ENCODE measurements at regions not wholly inside any gene's neighbourhood (a gene's known extent, or its start where the extent isn't known, plus 50 kb on each side); places are given as distances from the start of the nearest gene placed in this dataset.

GRCh38 chrY:7326296-7327246, 415.0 kb upstream of the AMELY start:
- ChIA-PET CTCF (ENCODE audit: partially characterized antibody) (interaction anchor here (0.6 kb wide), 1 partner anchor 43 kb away, joined by 3 read pairs; no protein-coding TSS in a partner anchor), POLR2A (ENCODE audit: partially characterized antibody) (no interaction called here)
- no peak for FAIRE-seq
- Histone ChIP-seq H3K9me3 (ENCODE audit: insufficient read depth in 2 of 2, low read depth in 1 of 2, low read length in 1 of 2) (no peaks in the 10 kb centered on the region), H3K4me3 (ENCODE audit: extremely low read depth in 1 of 4, insufficient read depth in 2 of 4, low read depth in 3 of 4, low read length in 4 of 4) (no peak overlapping the region), H2AK5ac (ENCODE audit: low read depth, low read length) (no peak overlapping the region), H3K56ac (replicated peaks; ENCODE audit: insufficient read length, low read depth, low read length) (no peak overlapping the region), H4K5ac (ENCODE audit: insufficient read length, low read depth, low read length) (no peak overlapping the region), H4K20me1 (replicated peaks in 1 of 2; ENCODE audit: control insufficient read depth in 1 of 2, insufficient read depth in 2 of 2, low read length in 2 of 2) (peaks cover 0 to 3% of the 10 kb centered on the region in 2 experiments), H4K91ac (replicated peaks; ENCODE audit: insufficient read length, low read length) (no peak overlapping the region), H3K23ac (ENCODE audit: insufficient read length) (no peak overlapping the region), H4K8ac (ENCODE audit: extremely low read depth, insufficient read depth, low read length) (no peak overlapping the region), H2AFZ (ENCODE audit: low read length) (no peak overlapping the region), H3K23me2 (ENCODE audit: low read depth, low read length) (no peaks in the 10 kb centered on the region), H2BK15ac (ENCODE audit: low read length) (no peak overlapping the region), H3K14ac (ENCODE audit: insufficient read length) (no peak overlapping the region), H2BK20ac (ENCODE audit: low read length) (no peak overlapping the region), H3K27me3 (replicated peaks in 1 of 4; ENCODE audit: control insufficient read depth in 3 of 4, extremely low read depth in 1 of 4, insufficient read depth in 3 of 4, low read length in 3 of 4) (no peaks in the 10 kb centered on the region), H3K79me1 (ENCODE audit: low read depth, low read length) (no peaks in the 10 kb centered on the region), H2BK5ac (ENCODE audit: low read depth, low read length) (no peak overlapping the region), H3K9ac (replicated peaks in 1 of 4; ENCODE audit: extremely low read depth in 1 of 4, low read depth in 3 of 4, low read length in 3 of 4) (no peak overlapping the region), H3K79me2 (ENCODE audit: control insufficient read depth in 1 of 2, insufficient read depth in 2 of 2, low read length in 2 of 2) (peaks cover 0 to 8% of the 10 kb centered on the region in 2 experiments; a peak in 2 of 4 replicates), H3K36me3 (ENCODE audit: control insufficient read depth in 2 of 4, insufficient read depth in 4 of 4, low read length in 3 of 4) (peaks cover 0 to 19% (median 7%) of the 10 kb centered on the region in 4 experiments; a peak in 5 of 8 replicates), H3K27ac (ENCODE audit: low read depth, low read length) (no peak overlapping the region), H2BK120ac (replicated peaks; ENCODE audit: low read depth, low read length) (no peak overlapping the region), H3K4me1 (replicated peaks in 1 of 4; ENCODE audit: control insufficient read depth in 3 of 4, insufficient read depth in 4 of 4, low read length in 3 of 4) (no peaks in the 10 kb centered on the region), H2BK12ac (ENCODE audit: low read depth, low read length) (no peak overlapping the region), H3K4ac (replicated peaks; ENCODE audit: insufficient read length, low read depth, low read length) (no peak overlapping the region), H3K18ac (ENCODE audit: extremely low read depth, low read length) (no peak overlapping the region), H3K4me2 (ENCODE audit: insufficient read depth in 1 of 2, low read depth in 2 of 2, low read length in 2 of 2) (no peak overlapping the region)
- DNase-seq (ENCODE audit: low read depth in 1 of 2, low spot score in 2 of 2), result no peak
- 90% methylated on average over 7 of the region's 9 CpGs; no CpG with 5 or more reads in 1 of the 2 experiments for WGBS, 2 experiments (ENCODE audit: extremely low coverage in 1 of 2, insufficient coverage in 1 of 2, insufficient read length in 1 of 2, insufficient replicate concordance in 2 of 2, low coverage in 1 of 2, low lambda C conversion rate in 2 of 2, missing lambda C conversion rate in 1 of 2)
- TF ChIP-seq RFX5 (IDR thresholded peaks at IDR 0.05; ENCODE audit: borderline replicate concordance, low read depth, low read length), result no peak
- TF ChIP-seq RNF2 (IDR thresholded peaks at IDR 0.05; ENCODE audit: borderline replicate concordance, low read depth, low read length, missing control alignments, poor library complexity, severe bottlenecking), result no peak
- no peak for TF ChIP-seq SP2 (IDR thresholded peaks at IDR 0.05; ENCODE audit: low read length)
- no peak for TF ChIP-seq SRF (IDR thresholded peaks at IDR 0.05; ENCODE audit: low read depth, low read length)
- TF ChIP-seq SP4 (IDR thresholded peaks at IDR 0.05; ENCODE audit: low read length), result no peak
- no peak for TF ChIP-seq JUND (IDR thresholded peaks at IDR 0.05; ENCODE audit: low read length)
- no peak for TF ChIP-seq PHF8 (conservative IDR thresholded peaks at IDR 0.05; ENCODE audit: low read depth, low read length)
- no peak for TF ChIP-seq NRF1 (IDR thresholded peaks at IDR 0.05; ENCODE audit: low read depth, low read length)
- TF ChIP-seq E2F6 (IDR thresholded peaks at IDR 0.05), result no peak
- TF ChIP-seq HDAC6 (IDR thresholded peaks at IDR 0.05; ENCODE audit: low read depth, low read length), result no peak
- no peak for TF ChIP-seq FOSL1 (IDR thresholded peaks at IDR 0.05; ENCODE audit: insufficient read depth, low read depth, low read length)
- TF ChIP-seq TAF7 (optimal IDR thresholded peaks at IDR 0.05; ENCODE audit: borderline replicate concordance, low read depth, low read length), result no peak

Data from H1 (cell line).